DOHH2 (cell line): ENCODE measurements at regions not wholly inside any gene's neighbourhood (a gene's known extent, or its start where the extent isn't known, plus 50 kb on each side); places are given as distances from the start of the nearest gene placed in this dataset.

Experiments used
- H3F3A ChIP-seq: fragments of 200-600 bp; sonication (generic), shearing (Covaris generic); 2 replicates; pipeline ENCODE4 v1.6.0; 2016; ENCODE audit warnings: antibody characterized with exemption, mild to moderate bottlenecking; ENCODE audit not compliant: control insufficient read depth, insufficient read depth
- H3K27ac ChIP-seq: fragments of 200-600 bp; sonication (generic); 2 replicates; pipeline ENCODE4 v1.5.1; 2014; ENCODE audit warnings: low read depth, mild to moderate bottlenecking, low read length, moderate library complexity
- H3K27me3 ChIP-seq: fragments of 200-600 bp; sonication (generic); 2 replicates; pipeline ENCODE4 v1.6.1; 2014; ENCODE audit warnings: mild to moderate bottlenecking, low read length, mixed read lengths; ENCODE audit not compliant: control insufficient read depth
- H3K36me3 ChIP-seq: fragments of 200-600 bp; sonication (generic); 2 replicates; pipeline ENCODE4 v1.6.1; 2014; ENCODE audit warnings: mild to moderate bottlenecking, low read length, moderate library complexity, mixed read lengths; ENCODE audit not compliant: control insufficient read depth
- H3K4me1 ChIP-seq: fragments of 200-600 bp; sonication (generic); 2 replicates; pipeline ENCODE4 v1.6.1; 2014; ENCODE audit warnings: mild to moderate bottlenecking, low read length, mixed read lengths; ENCODE audit not compliant: control insufficient read depth
- H3K4me2 ChIP-seq: fragments of 200-600 bp; sonication (generic); 2 replicates; pipeline ENCODE4 v1.6.0; 2014; ENCODE audit warnings: mild to moderate bottlenecking, low read length, moderate library complexity
- H3K4me3 ChIP-seq: fragments of 200-600 bp; sonication (generic); 2 replicates; pipeline ENCODE4 v1.5.1; 2014; ENCODE audit warnings: mild to moderate bottlenecking, low read length, mixed read lengths
- H3K79me2 ChIP-seq: fragments of 200-600 bp; sonication (generic); 2 replicates; pipeline ENCODE4 v1.6.1; 2014; ENCODE audit warnings: mild to moderate bottlenecking, low read length, mixed read lengths; ENCODE audit not compliant: control insufficient read depth
- H3K9me2 ChIP-seq: fragments of 200-600 bp; sonication (generic); replicated peaks from 2 replicates; pipeline ENCODE4 v1.6.1; 2014; ENCODE audit warnings: mild to moderate bottlenecking, low read length, mixed read lengths; ENCODE audit not compliant: control insufficient read depth
- H3K9me3 ChIP-seq: fragments of 200-600 bp; sonication (generic); 2 replicates; pipeline ENCODE4 v1.6.1; 2014; ENCODE audit warnings: antibody characterized with exemption, low read length, mixed read lengths; ENCODE audit not compliant: control insufficient read depth, insufficient read depth
- H4K20me1 ChIP-seq: fragments of 200-600 bp; sonication (generic); 2 replicates; pipeline ENCODE4 v1.6.0; 2014; ENCODE audit warnings: low read depth, mild to moderate bottlenecking, antibody characterized with exemption, low read length, moderate library complexity; ENCODE audit not compliant: control insufficient read depth, insufficient read depth
- CTCF ChIP-seq: fragments of 200-600 bp; sonication (generic); IDR thresholded peaks from one replicate; pipeline ENCODE4 v1.5.1; 2014; ENCODE audit warnings: antibody characterized with exemption, mild to moderate bottlenecking, low read depth, low read length; ENCODE audit not compliant: poor library complexity, severe bottlenecking
- EZH2phosphoT487 ChIP-seq: fragments of 200-600 bp; sonication (generic); IDR thresholded peaks from 2 replicates; pipeline ENCODE4 v1.6.1; 2017; ENCODE audit warnings: borderline replicate concordance, mild to moderate bottlenecking, antibody characterized with exemption, low read length, moderate library complexity, mixed read lengths

DNA sequence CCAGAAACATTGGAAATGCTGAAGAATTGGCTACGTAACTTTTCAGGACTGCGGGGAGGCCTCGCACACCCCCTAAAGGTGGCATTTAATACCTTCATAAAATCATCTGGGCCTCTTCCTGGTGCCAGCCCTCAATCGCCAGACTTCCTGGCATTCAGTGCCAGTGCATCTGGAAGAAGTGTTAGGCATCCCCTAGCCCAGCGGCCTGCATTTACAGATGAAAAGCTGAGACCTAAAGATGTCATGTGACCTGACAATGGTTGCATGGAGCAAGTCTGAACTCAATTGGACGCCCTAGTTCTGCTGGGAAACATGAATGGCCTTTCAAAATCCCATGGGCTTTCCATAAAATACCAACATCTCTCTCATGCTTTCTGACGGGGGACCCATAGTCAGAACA, 81.0 kb upstream of the TMEM45B start:
- Histone ChIP-seq H3K9me2 (no peaks in the 10 kb centered on the region), H3K4me2 (no peak overlapping the region), H4K20me1 (no peaks in the 10 kb centered on the region), H3F3A (no peaks in the 10 kb centered on the region), H3K4me3 (no peak overlapping the region), H3K27me3 (peaks cover 7% of the 10 kb centered on the region; the same call in 1 of the 2 replicates), H3K4me1 (no peaks in the 10 kb centered on the region), H3K36me3 (no peaks in the 10 kb centered on the region), H3K79me2 (no peaks in the 10 kb centered on the region), H3K27ac (no peak overlapping the region), H3K9me3 (no peaks in the 10 kb centered on the region)
- TF ChIP-seq EZH2phosphoT487 (no peak), CTCF (no peak)

- Histone ChIP-seq H4K20me1 (no peaks in the 10 kb centered on the region), H3K4me2 (no peak overlapping the region), H3K27ac (no peak overlapping the region), H3K79me2 (no peaks in the 10 kb centered on the region), H3K27me3 (peaks cover 7% of the 10 kb centered on the region; the same call in 1 of the 2 replicates), H3K9me2 (no peaks in the 10 kb centered on the region), H3K9me3 (no peaks in the 10 kb centered on the region), H3F3A (no peaks in the 10 kb centered on the region), H3K4me3 (no peak overlapping the region), H3K4me1 (no peaks in the 10 kb centered on the region), H3K36me3 (no peaks in the 10 kb centered on the region)
- TF ChIP-seq CTCF (no peak), EZH2phosphoT487 (no peak)
Observed at GRCh38 chr11:129737831-129738230, 77.8 kb upstream of the TMEM45B start.

GRCh38 chr11:129738242-129738641, 77.4 kb upstream of the TMEM45B start:
- no peaks in the 10 kb centered on the region for H3K9me2 ChIP-seq
- H3K4me1 ChIP-seq = no peaks in the 10 kb centered on the region
- H3K27ac ChIP-seq = no peak overlapping the region
- H3K79me2 ChIP-seq = no peaks in the 10 kb centered on the region
- no peaks in the 10 kb centered on the region for H3K9me3 ChIP-seq
- H3K27me3 ChIP-seq = peaks cover 7% of the 10 kb centered on the region; the same call in 1 of the 2 replicates
- no peak overlapping the region for H3K4me2 ChIP-seq
- H3K36me3 ChIP-seq = no peaks in the 10 kb centered on the region
- no peak overlapping the region for H3K4me3 ChIP-seq
- no peaks in the 10 kb centered on the region for H4K20me1 ChIP-seq
- no peak for TF ChIP-seq EZH2phosphoT487
- TF ChIP-seq CTCF = no peak
- no peaks in the 10 kb centered on the region for H3F3A ChIP-seq
